CD4-positive, alpha-beta T cell treated with Interleukin-4 for 1 hour (primary cell): ENCODE measurements at regions not wholly inside any gene's neighbourhood (a gene's known extent, or its start where the extent isn't known, plus 50 kb on each side); places are given as distances from the start of the nearest gene placed in this dataset.

Source experiments
- DNase-seq, 2 donors: peaks; one replicate each; pipeline ENCODE4 v3.0.0-alpha.2; 2020 to 2022

- no peak for DNase-seq
These were observed 223.2 kb upstream of the FOXF1 start for GRCh38 chr16:86286991-86287663.

GRCh38 chr16:86287664-86288201, 222.6 kb upstream of the FOXF1 start:
- DNase-seq: no peak

GRCh38 chr16:86288716-86289294, 221.5 kb upstream of the FOXF1 start:
- no peak for DNase-seq

GRCh38 chr16:86289304-86289703, 221.0 kb upstream of the FOXF1 start:
- DNase-seq: no peak

GRCh38 chr16:86289907-86290306, 220.4 kb upstream of the FOXF1 start:
- DNase-seq: no peak

GRCh38 chr16:86291491-86291890, 218.8 kb upstream of the FOXF1 start:
- no peak for DNase-seq

GRCh38 chr16:86292171-86292775, 218.1 kb upstream of the FOXF1 start:
- DNase-seq: no peak

- no peak for DNase-seq
These were observed 217.4 kb upstream of the FOXF1 start for GRCh38 chr16:86292942-86293341.

GRCh38 chr16:86293906-86294305, 216.4 kb upstream of the FOXF1 start:
- no peak for DNase-seq

GRCh38 chr16:86294535-86295196, 215.7 kb upstream of the FOXF1 start:
- DNase-seq: no peak

- DNase-seq: no peak
These were observed 214.1 kb upstream of the FOXF1 start for GRCh38 chr16:86296256-86296655.

- no peak for DNase-seq
These were observed 212.9 kb upstream of the FOXF1 start for GRCh38 chr16:86297391-86297790.

GRCh38 chr16:86297866-86298757, 212.2 kb upstream of the FOXF1 start:
- no peak for DNase-seq

- DNase-seq: no peak
These were observed 211.6 kb upstream of the FOXF1 start for GRCh38 chr16:86298758-86299134.

- DNase-seq: no peak
These were observed 210.3 kb upstream of the FOXF1 start for GRCh38 chr16:86299882-86300610.

GRCh38 chr16:86300746-86301481, 209.4 kb upstream of the FOXF1 start:
- no peak for DNase-seq

- no peak for DNase-seq
These were observed 207.8 kb upstream of the FOXF1 start for GRCh38 chr16:86302421-86303109.

GRCh38 chr16:86303787-86304678, 206.3 kb upstream of the FOXF1 start:
- DNase-seq: no peak

- DNase-seq: no peak
These were observed 205.5 kb upstream of the FOXF1 start for GRCh38 chr16:86304868-86305267.

- no peak for DNase-seq
These were observed 204.9 kb upstream of the FOXF1 start for GRCh38 chr16:86305440-86305839.
